Endothelial cell (in vitro differentiated cells): ENCODE measurements at regions not wholly inside any gene's neighbourhood (a gene's known extent, or its start where the extent isn't known, plus 50 kb on each side); places are given as distances from the start of the nearest gene placed in this dataset.

Experiments used
- DNase-seq: peaks from one replicate; pipeline ENCODE4 v3.0.0; 2021; ENCODE audit warnings: low spot score
- H3K27ac Mint-ChIP-seq: one replicate; pipeline ENCODE4 v1.8.0; 2021; ENCODE audit warnings: mixed read lengths, inconsistent platforms; ENCODE audit not compliant: unreplicated experiment
- H3K27me3 Mint-ChIP-seq: one replicate; pipeline ENCODE4 v1.8.0; 2021; ENCODE audit warnings: mild to moderate bottlenecking, moderate library complexity, mixed read lengths, inconsistent platforms; ENCODE audit not compliant: unreplicated experiment
- H3K36me3 Mint-ChIP-seq: one replicate; pipeline ENCODE4 v1.8.0; 2021; ENCODE audit warnings: mild to moderate bottlenecking, low read depth, mixed read lengths, inconsistent platforms; ENCODE audit not compliant: unreplicated experiment
- H3K4me1 Mint-ChIP-seq: one replicate; pipeline ENCODE4 v1.8.0; 2021; ENCODE audit warnings: mild to moderate bottlenecking, mixed read lengths, inconsistent platforms; ENCODE audit not compliant: unreplicated experiment
- H3K4me3 Mint-ChIP-seq: one replicate; pipeline ENCODE4 v1.8.0; 2021; ENCODE audit warnings: mild to moderate bottlenecking, mixed read lengths, inconsistent platforms; ENCODE audit not compliant: unreplicated experiment
- H3K9me3 Mint-ChIP-seq: one replicate; pipeline ENCODE4 v1.8.0; 2021; ENCODE audit warnings: mixed read lengths, inconsistent platforms; ENCODE audit not compliant: unreplicated experiment
- CTCF ChIP-seq: fragments of 200-600 bp; sonication (generic); IDR thresholded peaks from one replicate; pipeline ENCODE4 v1.5.0; 2021; ENCODE audit warnings: antibody characterized with exemption; ENCODE audit not compliant: unreplicated experiment

GRCh38 chr1:68329096-68329835 lies 96.9 kb upstream of the WLS start:
- Mint-ChIP-seq H3K27ac (no peak overlapping the region), H3K4me3 (no peak overlapping the region), H3K9me3 (no peaks in the 10 kb centered on the region), H3K36me3 (no peaks in the 10 kb centered on the region), H3K4me1 (no peaks in the 10 kb centered on the region), H3K27me3 (peaks cover under 1% of the 10 kb centered on the region)
- no peak for DNase-seq
- no peak for TF ChIP-seq CTCF

- Mint-ChIP-seq H3K27me3 (peaks cover 3% of the 10 kb centered on the region), H3K27ac (no peak overlapping the region), H3K36me3 (no peaks in the 10 kb centered on the region), H3K4me3 (no peak overlapping the region), H3K9me3 (no peaks in the 10 kb centered on the region), H3K4me1 (no peaks in the 10 kb centered on the region)
- DNase-seq = no peak
- no peak for TF ChIP-seq CTCF
Observed at GRCh38 chr1:68328490-68328889, 96.2 kb upstream of the WLS start.

- Mint-ChIP-seq H3K36me3 (no peaks in the 10 kb centered on the region), H3K4me1 (no peaks in the 10 kb centered on the region)
Observed at GRCh38 chr1:68327414-68327813, 95.1 kb upstream of the WLS start.

GRCh38 chr1:68326481-68326880 lies 94.2 kb upstream of the WLS start:
- DNase-seq = no peak
- Mint-ChIP-seq H3K36me3 (no peaks in the 10 kb centered on the region), H3K27me3 (peaks cover 4% of the 10 kb centered on the region), H3K27ac (no peak overlapping the region), H3K4me1 (no peaks in the 10 kb centered on the region), H3K4me3 (no peak overlapping the region), H3K9me3 (no peaks in the 10 kb centered on the region)
- TF ChIP-seq CTCF = no peak

More at GRCh38 chr1:68327414-68327813, 95.1 kb upstream of the WLS start:
- TF ChIP-seq CTCF = no peak
- no peaks in the 10 kb centered on the region for H3K9me3 Mint-ChIP-seq
- H3K27ac Mint-ChIP-seq = no peak overlapping the region
- no peak for DNase-seq
- no peak overlapping the region for H3K4me3 Mint-ChIP-seq
- peaks cover 4% of the 10 kb centered on the region for H3K27me3 Mint-ChIP-seq

GRCh38 chr1:68324316-68324715 lies 92.0 kb upstream of the WLS start:
- TF ChIP-seq CTCF = no peak
- Mint-ChIP-seq H3K4me3 (no peak overlapping the region), H3K36me3 (no peaks in the 10 kb centered on the region), H3K4me1 (no peaks in the 10 kb centered on the region), H3K9me3 (no peaks in the 10 kb centered on the region), H3K27ac (no peak overlapping the region), H3K27me3 (peaks cover 4% of the 10 kb centered on the region)
- no peak for DNase-seq
